Naive thymus-derived CD4-positive, alpha-beta T cell (primary cell): ENCODE measurements at regions not wholly inside any gene's neighbourhood (a gene's known extent, or its start where the extent isn't known, plus 50 kb on each side); places are given as distances from the start of the nearest gene placed in this dataset.

ENCODE experiments used
- ATAC-seq: fragments of 150-1000 bp; cut with Tn5 transposase; 2 replicates; pipeline ENCODE4 v1.10.0; 2021; ENCODE audit warnings: mild to moderate bottlenecking, moderate library complexity
- CTCF ChIA-PET: fragments of 350-600 bp; sonication (Branson Sonifier 250); formaldehyde crosslinking; loops from one replicate; lab custom pipeline; 2021; ENCODE audit warnings: antibody characterized with exemption; lab: Charles Lee
- POLR2A ChIA-PET: fragments of 350-600 bp; sonication (Branson Sonifier 250); formaldehyde crosslinking; loops from one replicate; lab custom pipeline; 2021; ENCODE audit warnings: antibody characterized with exemption, inconsistent platforms; lab: Charles Lee
- DNase-seq, 9 donors: peaks; one replicate each; pipeline versions ENCODE4 v3.0.0 to v3.0.0-alpha.2; 2020 to 2022; ENCODE audit warnings: mixed read lengths in 1 of 9
- H3K27ac ChIP-seq: one replicate; pipeline ENCODE4 v1.7.0; 2013; ENCODE audit warnings: mild to moderate bottlenecking, low read depth, low read length, moderate library complexity
- H3K27me3 ChIP-seq, 2 donors: one replicate each; pipeline ENCODE4 v1.7.0; 2013; ENCODE audit warnings: low read length in 2 of 2, mild to moderate bottlenecking in 2 of 2, moderate library complexity in 2 of 2; ENCODE audit not compliant: control insufficient read depth in 2 of 2, insufficient read depth in 2 of 2
- H3K36me3 ChIP-seq, 3 experiments: 1 replicate in 2 of 3; 2 replicates in 1 of 3; pipeline ENCODE4 v1.7.0; 2013; ENCODE audit warnings: low read length in 3 of 3, mild to moderate bottlenecking in 3 of 3, moderate library complexity in 1 of 3; ENCODE audit not compliant: insufficient read depth in 3 of 3, control insufficient read depth in 2 of 3
- H3K4me1 ChIP-seq, 2 donors: one replicate each; pipeline ENCODE4 v1.7.0; 2013; ENCODE audit warnings: low read length in 2 of 2, mild to moderate bottlenecking in 2 of 2, moderate library complexity in 1 of 2; ENCODE audit not compliant: control insufficient read depth in 2 of 2, insufficient read depth in 2 of 2
- H3K4me3 ChIP-seq: 2 replicates; pipeline ENCODE4 v1.7.0; 2013; ENCODE audit warnings: mild to moderate bottlenecking, low read length
- H3K9me3 ChIP-seq, 3 experiments: 1 replicate in 2 of 3; 2 replicates in 1 of 3; pipeline ENCODE4 v1.7.0; 2013; ENCODE audit warnings: low read length in 3 of 3; ENCODE audit not compliant: control insufficient read depth in 2 of 3
- H3K27ac Mint-ChIP-seq, 9 donors: one replicate each; pipeline ENCODE4 v1.8.0; 2020 to 2022; ENCODE audit warnings: mixed read lengths in 9 of 9, mild to moderate bottlenecking in 8 of 9, moderate library complexity in 5 of 9, inconsistent platforms in 2 of 9
- H3K27me3 Mint-ChIP-seq, 5 donors: one replicate each; pipeline ENCODE4 v1.8.0; 2021 to 2022; ENCODE audit warnings: mixed read lengths in 5 of 5, mild to moderate bottlenecking in 1 of 5
- H3K36me3 Mint-ChIP-seq, 5 donors: one replicate each; pipeline ENCODE4 v1.8.0; 2020 to 2022; ENCODE audit warnings: mixed read lengths in 5 of 5, mild to moderate bottlenecking in 3 of 5, inconsistent platforms in 1 of 5
- H3K4me1 Mint-ChIP-seq, 7 donors: one replicate each; pipeline ENCODE4 v1.8.0; 2020 to 2022; ENCODE audit warnings: mixed read lengths in 7 of 7, mild to moderate bottlenecking in 3 of 7, inconsistent platforms in 1 of 7
- H3K4me3 Mint-ChIP-seq, 10 donors: one replicate each; pipeline ENCODE4 v1.8.0; 2020 to 2022; ENCODE audit warnings: mild to moderate bottlenecking in 10 of 10, mixed read lengths in 10 of 10, moderate library complexity in 6 of 10, inconsistent platforms in 2 of 10
- H3K9me3 Mint-ChIP-seq, 11 donors: one replicate each; pipeline ENCODE4 v1.8.0; 2020 to 2022; ENCODE audit warnings: mixed read lengths in 11 of 11, mild to moderate bottlenecking in 4 of 11, inconsistent platforms in 1 of 11, moderate library complexity in 1 of 11
- intact Hi-C, 2 donors: fragments of 100-400 bp; cut with micrococcal nuclease; formaldehyde crosslinking; loops; one replicate each; pipeline ENCODE4 v1.15.1; 2023

DNA sequence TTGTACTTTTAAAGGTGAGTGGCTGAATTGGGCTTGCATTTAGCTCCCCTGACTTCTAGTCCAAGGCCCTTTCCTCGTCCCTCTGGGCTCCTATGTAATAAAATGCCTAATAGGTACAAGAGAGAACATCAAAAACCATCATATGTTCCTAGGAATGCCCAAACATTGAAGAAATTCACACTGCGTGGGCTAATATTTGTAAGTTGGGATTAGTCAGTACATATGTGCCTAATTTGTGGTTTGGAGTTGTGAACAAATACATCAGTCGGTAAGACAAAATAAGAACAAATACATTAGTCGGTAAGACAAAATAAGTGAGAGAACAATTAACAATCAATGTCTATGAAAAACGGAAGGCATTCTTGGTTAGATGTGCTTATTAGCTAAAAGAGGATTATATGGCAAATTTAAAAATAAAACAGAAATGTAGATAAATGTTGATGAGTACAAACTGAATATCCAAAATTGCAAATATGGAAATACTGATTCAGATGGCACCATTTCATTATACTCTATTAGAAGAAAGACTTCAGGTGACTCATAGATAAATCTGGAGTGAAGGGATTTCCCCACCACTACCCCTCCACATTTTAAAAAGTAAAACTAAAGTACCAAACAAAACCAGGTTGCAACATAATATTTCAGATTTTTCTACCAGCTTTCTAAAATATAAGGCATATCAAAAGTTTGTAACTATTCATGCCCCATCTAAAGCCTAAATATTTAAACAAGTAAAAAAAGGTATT is 325.4 kb downstream of the ZEB2 start:
- DNase-seq (no peak), ATAC-seq (no peak)
- H3K27me3 ChIP-seq: no peaks in the 10 kb centered on the region
- no peaks in the 10 kb centered on the region for H3K36me3 ChIP-seq
- H3K27ac Mint-ChIP-seq: no peak overlapping the region
- H3K4me1 Mint-ChIP-seq: peaks cover 0 to 18% (median 0%) of the 10 kb centered on the region in 7 donors
- no peak overlapping the region for H3K4me3 ChIP-seq
- CTCF ChIA-PET: no interaction called here
- no peaks in the 10 kb centered on the region for H3K9me3 Mint-ChIP-seq
- peaks cover 0 to 16% (median 0%) of the 10 kb centered on the region in 5 donors for H3K36me3 Mint-ChIP-seq
- no peak overlapping the region for H3K4me3 Mint-ChIP-seq
- no peaks in the 10 kb centered on the region for H3K4me1 ChIP-seq
- no peak overlapping the region for H3K27ac ChIP-seq
- no peaks in the 10 kb centered on the region for H3K27me3 Mint-ChIP-seq
- H3K9me3 ChIP-seq: no peaks in the 10 kb centered on the region
- intact Hi-C loops: no loop called here
- POLR2A ChIA-PET: no interaction called here

DNA sequence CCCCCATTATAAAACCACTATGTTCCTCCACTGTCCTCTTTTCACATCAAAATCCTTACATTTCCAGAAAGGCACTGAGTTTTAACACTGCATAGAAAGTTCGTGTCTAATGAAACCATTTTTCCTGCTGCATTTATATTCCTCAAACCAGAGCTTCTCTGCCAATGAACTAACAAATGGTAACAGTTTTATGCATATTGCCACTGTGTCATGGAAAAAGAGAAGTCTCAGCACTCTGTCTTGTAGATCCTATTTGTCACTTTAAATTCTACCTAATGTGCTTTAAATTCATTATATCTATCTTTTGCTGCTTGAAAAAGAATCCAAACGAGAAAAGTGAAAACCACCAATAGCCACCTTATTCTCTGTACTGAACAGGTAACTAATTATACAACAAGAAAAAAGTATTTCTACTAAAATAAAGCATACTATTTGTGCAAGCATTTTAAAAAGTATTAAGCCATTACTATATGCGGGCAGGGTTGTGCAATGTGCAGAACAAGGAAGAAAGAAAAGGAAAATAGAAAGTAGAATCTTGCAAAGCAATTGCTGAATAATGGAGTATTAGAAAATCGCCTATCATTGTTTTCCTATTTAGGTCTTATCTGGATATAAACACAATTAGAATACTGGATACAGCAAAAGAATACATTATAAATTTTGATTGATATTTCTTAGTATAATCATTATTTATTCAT is 328.9 kb downstream of the ZEB2 start:
- Histone ChIP-seq H3K27me3 (no peaks in the 10 kb centered on the region), H3K4me1 (peaks cover 0 to 2% of the 10 kb centered on the region in 2 donors), H3K27ac (no peak overlapping the region), H3K9me3 (no peaks in the 10 kb centered on the region), H3K36me3 (no peaks in the 10 kb centered on the region), H3K4me3 (no peak overlapping the region)
- Mint-ChIP-seq H3K36me3 (peaks cover 0 to 6% (median 0%) of the 10 kb centered on the region in 5 donors), H3K4me3 (no peak overlapping the region), H3K4me1 (peaks cover 0 to 8% (median 0%) of the 10 kb centered on the region in 7 donors), H3K9me3 (peaks cover 0 to 1% (median 0%) of the 10 kb centered on the region in 11 donors), H3K27me3 (no peaks in the 10 kb centered on the region), H3K27ac (no peak overlapping the region)
- intact Hi-C loops: no loop called here
- ATAC-seq: no peak
- DNase-seq: no peak
- CTCF ChIA-PET: interaction anchor here (0.7 kb wide), 1 partner anchor 647 kb away, joined by 9 read pairs; no protein-coding TSS in a partner anchor
- POLR2A ChIA-PET: no interaction called here

DNA sequence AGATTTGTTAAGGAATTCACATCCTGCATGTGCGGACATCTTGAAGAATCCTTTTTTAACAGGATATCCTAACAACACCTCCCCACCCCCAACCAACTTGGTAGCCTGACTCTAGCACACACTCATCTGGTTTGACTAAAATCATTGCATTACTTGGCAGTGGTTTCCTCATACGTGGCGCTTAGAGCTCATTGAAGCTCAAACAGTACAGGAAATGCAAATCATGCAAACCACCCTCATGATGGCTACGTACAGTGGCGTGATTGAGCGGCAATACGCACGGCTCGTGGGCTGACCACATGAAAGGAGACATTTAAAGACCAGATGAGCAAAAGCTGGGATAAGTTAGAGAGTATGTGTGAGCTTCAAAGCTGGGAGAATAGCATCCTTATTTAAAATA is 336.2 kb downstream of the ZEB2 start:
- peak; percentile 98 for ATAC-seq
- POLR2A ChIA-PET: interaction anchor here (0.6 kb wide), 1 partner anchor 298 kb away, joined by 4 read pairs; no protein-coding TSS in a partner anchor
- CTCF ChIA-PET: no interaction called here
- H3K9me3 Mint-ChIP-seq: peaks cover 0 to 5% (median 0%) of the 10 kb centered on the region in 11 donors
- Histone ChIP-seq H3K36me3 (no peaks in the 10 kb centered on the region), H3K4me1 (peaks cover 9 to 30% of the 10 kb centered on the region in 2 donors), H3K4me3 (no peak overlapping the region), H3K9me3 (no peaks in the 10 kb centered on the region), H3K27ac (no peak overlapping the region), H3K27me3 (no peaks in the 10 kb centered on the region)
- no peaks in the 10 kb centered on the region for H3K27me3 Mint-ChIP-seq
- peaks cover 9 to 26% (median 13%) of the 10 kb centered on the region in 7 donors for H3K4me1 Mint-ChIP-seq
- intact Hi-C loops: loop anchor here (1.0 to 10.0 kb wide), 8 partner anchors 49 to 1059 kb away; partner anchors contain the start of gene ARHGAP15 (in 1 of the 2)
- H3K4me3 Mint-ChIP-seq: peak overlapping the region; percentile 37 to 87 (median 79)
- peak overlapping the region in 8 of 9 donors; percentile 8 to 89 (median 60) for H3K27ac Mint-ChIP-seq
- peak; percentile 12 to 78 (median 71) for DNase-seq
- peaks cover 0 to 8% (median under 1%) of the 10 kb centered on the region in 5 donors for H3K36me3 Mint-ChIP-seq

DNA sequence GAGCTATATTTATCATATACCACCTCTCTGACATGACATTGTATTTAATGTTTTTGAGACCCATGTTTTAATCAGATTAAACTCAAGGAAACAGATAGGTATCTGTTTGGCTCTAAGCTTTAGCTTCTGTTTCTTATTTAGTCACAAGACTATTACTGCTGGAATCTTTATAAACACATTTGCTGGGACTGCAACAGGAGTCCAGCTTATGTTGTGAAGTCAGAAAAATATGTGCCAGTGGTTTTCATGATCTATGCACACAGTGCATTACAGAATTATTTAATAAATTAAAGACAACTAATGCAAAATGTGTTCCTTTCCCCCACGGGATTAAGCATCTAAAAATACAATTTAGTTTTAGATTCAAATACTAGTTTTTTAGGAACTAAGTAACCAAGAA is 338.9 kb downstream of the ZEB2 start:
- Histone ChIP-seq H3K4me1 (peaks cover 9 to 28% of the 10 kb centered on the region in 2 donors), H3K27ac (no peak overlapping the region), H3K4me3 (no peak overlapping the region), H3K36me3 (no peaks in the 10 kb centered on the region), H3K9me3 (no peaks in the 10 kb centered on the region), H3K27me3 (no peaks in the 10 kb centered on the region)
- no peak for DNase-seq
- ChIA-PET POLR2A (no interaction called here), CTCF (no interaction called here)
- peaks cover 0 to 8% (median 0%) of the 10 kb centered on the region in 11 donors for H3K9me3 Mint-ChIP-seq
- H3K27me3 Mint-ChIP-seq: no peaks in the 10 kb centered on the region
- ATAC-seq: no peak
- no peak overlapping the region for H3K4me3 Mint-ChIP-seq
- peaks cover 10 to 27% (median 13%) of the 10 kb centered on the region in 7 donors for H3K4me1 Mint-ChIP-seq
- peaks cover 0 to 17% (median 7%) of the 10 kb centered on the region in 5 donors for H3K36me3 Mint-ChIP-seq
- intact Hi-C loops: loop anchor here (5.0 to 10.0 kb wide), 5 partner anchors 51 to 1056 kb away; partner anchors contain the start of gene ARHGAP15 (in 1 of the 2)
- H3K27ac Mint-ChIP-seq: no peak overlapping the region

DNA sequence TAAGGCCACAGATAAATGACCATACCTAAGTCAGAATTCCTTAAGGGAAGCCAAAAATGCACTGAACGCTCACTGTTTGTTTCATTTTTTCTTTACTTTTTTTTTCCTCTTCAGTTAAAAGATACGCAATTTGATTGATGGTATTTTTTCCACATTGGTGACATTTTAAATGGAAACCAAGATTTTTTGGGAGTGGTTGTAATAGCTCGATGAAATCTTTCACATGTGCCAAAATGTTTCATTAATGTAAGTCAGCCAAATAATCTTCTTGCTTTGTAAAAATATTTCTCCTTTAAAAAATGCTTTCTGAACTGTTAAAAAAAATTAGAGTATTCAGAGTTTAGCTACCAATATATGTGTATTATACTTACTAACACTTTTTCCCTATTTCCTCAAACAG is 339.8 kb downstream of the ZEB2 start:
- no peaks in the 10 kb centered on the region for H3K27me3 ChIP-seq
- H3K9me3 Mint-ChIP-seq: peaks cover 0 to 8% (median 0%) of the 10 kb centered on the region in 11 donors
- H3K9me3 ChIP-seq: no peaks in the 10 kb centered on the region
- peaks cover 0 to 17% (median 7%) of the 10 kb centered on the region in 5 donors for H3K36me3 Mint-ChIP-seq
- H3K27ac Mint-ChIP-seq: no peak overlapping the region
- ChIA-PET CTCF (no interaction called here), POLR2A (no interaction called here)
- no peaks in the 10 kb centered on the region for H3K27me3 Mint-ChIP-seq
- H3K27ac ChIP-seq: no peak overlapping the region
- peaks cover 10 to 18% (median 13%) of the 10 kb centered on the region in 7 donors for H3K4me1 Mint-ChIP-seq
- H3K36me3 ChIP-seq: no peaks in the 10 kb centered on the region
- intact Hi-C loops: loop anchor here (5.0 to 10.0 kb wide), 5 partner anchors 52 to 1055 kb away; partner anchors contain the start of gene ARHGAP15 (in 1 of the 2)
- ATAC-seq: no peak
- peaks cover 9 to 19% of the 10 kb centered on the region in 2 donors for H3K4me1 ChIP-seq
- DNase-seq: no peak
- no peak overlapping the region for H3K4me3 ChIP-seq
- H3K4me3 Mint-ChIP-seq: no peak overlapping the region

DNA sequence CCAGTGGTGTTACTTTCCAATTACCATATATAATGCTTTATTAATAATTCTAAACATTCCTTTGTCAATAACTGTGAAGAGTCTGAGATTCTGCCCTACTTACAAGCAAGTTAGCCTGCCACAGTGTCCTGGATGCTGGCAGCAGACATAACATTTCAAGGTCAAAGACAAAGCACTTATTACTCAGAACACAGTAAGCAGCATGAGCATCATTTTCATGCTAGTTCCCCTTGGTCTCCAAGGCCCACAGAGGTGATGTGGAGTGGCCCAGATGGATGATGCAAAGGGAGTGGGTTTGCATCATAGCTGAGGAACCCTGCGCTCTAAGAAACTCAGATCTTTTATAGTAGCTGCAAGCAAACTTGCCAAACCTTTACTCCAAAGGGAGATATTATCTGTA is 349.7 kb downstream of the ZEB2 start:
- POLR2A ChIA-PET: no interaction called here
- Histone ChIP-seq H3K4me3 (no peak overlapping the region), H3K4me1 (no peaks in the 10 kb centered on the region), H3K36me3 (no peaks in the 10 kb centered on the region), H3K9me3 (no peaks in the 10 kb centered on the region), H3K27ac (no peak overlapping the region), H3K27me3 (no peaks in the 10 kb centered on the region)
- DNase-seq (no peak), ATAC-seq (no peak)
- H3K4me1 Mint-ChIP-seq: no peaks in the 10 kb centered on the region
- intact Hi-C loops: no loop called here
- peaks cover 0 to 13% (median 3%) of the 10 kb centered on the region in 5 donors for H3K36me3 Mint-ChIP-seq
- CTCF ChIA-PET: no interaction called here
- H3K27ac Mint-ChIP-seq: no peak overlapping the region
- H3K4me3 Mint-ChIP-seq: no peak overlapping the region
- H3K27me3 Mint-ChIP-seq: no peaks in the 10 kb centered on the region
- peaks cover 0 to 5% (median 0%) of the 10 kb centered on the region in 11 donors for H3K9me3 Mint-ChIP-seq
